IMR-90 (cell line): ENCODE measurements at regions not wholly inside any gene's neighbourhood (a gene's known extent, or its start where the extent isn't known, plus 50 kb on each side); places are given as distances from the start of the nearest gene placed in this dataset.

Source experiments
- ATAC-seq: fragments of 200-7000 bp; cut with Tn5 transposase; 2 replicates; pipeline ENCODE4 v1.9.1; 2020; ENCODE audit warnings: low read depth, mild to moderate bottlenecking, moderate library complexity
- BruUV-seq: library from RNA; stranded (reverse); fragments of 400-500 nt; replicated peaks from 2 replicates; lab custom pipeline; 2021; lab: Mats Ljungman, UMichigan
- CTCF ChIA-PET: fragments of 300-600 bp; formaldehyde crosslinking; extraction: SDS; loops from one replicate; lab custom pipeline; 2021; ENCODE audit warnings: antibody characterized with exemption; lab: Yijun Ruan, JAX
- POLR2A ChIA-PET: fragments of 300-600 bp; sonication (Branson Sonifier 250); formaldehyde crosslinking; loops from one replicate; lab custom pipeline; 2022; ENCODE audit warnings: antibody characterized with exemption; ENCODE audit not compliant: unreplicated experiment; lab: Charles Lee
- DNase-seq: peaks from one replicate; pipeline ENCODE4 v3.0.0; 2013
- H2AFZ ChIP-seq: replicated peaks from 2 replicates; pipeline ENCODE3; 2013; ENCODE audit warnings: low read length, mild to moderate bottlenecking; ENCODE audit not compliant: poor library complexity
- H2AK5ac ChIP-seq: 2 replicates; pipeline ENCODE4 v1.6.1; 2013; ENCODE audit warnings: low read depth, low read length, inconsistent platforms
- H2AK9ac ChIP-seq: replicated peaks from 2 replicates; pipeline ENCODE3; 2013; ENCODE audit warnings: mild to moderate bottlenecking, low read depth, low read length, moderate library complexity; ENCODE audit not compliant: poor library complexity
- H2BK120ac ChIP-seq: 2 replicates; pipeline ENCODE4 v1.6.1; 2013; ENCODE audit warnings: low read depth, low read length, inconsistent platforms
- H2BK15ac ChIP-seq: 3 replicates; pipeline ENCODE4 v1.6.1; 2013; ENCODE audit warnings: low read depth, low read length, inconsistent platforms
- H2BK20ac ChIP-seq: 2 replicates; pipeline ENCODE4 v1.6.1; 2013; ENCODE audit warnings: low read depth, mild to moderate bottlenecking, inconsistent platforms, low read length, moderate library complexity
- H2BK5ac ChIP-seq: 2 replicates; pipeline ENCODE4 v1.6.1; 2013; ENCODE audit warnings: mild to moderate bottlenecking, low read depth, low read length, inconsistent platforms; ENCODE audit not compliant: poor library complexity, severe bottlenecking
- H3K14ac ChIP-seq: replicated peaks from 2 replicates; pipeline ENCODE4 v1.6.1; 2013; ENCODE audit warnings: low read depth, low read length, inconsistent platforms
- H3K18ac ChIP-seq: 2 replicates; pipeline ENCODE4 v1.6.1; 2013; ENCODE audit warnings: low read depth, low read length, control low read depth
- H3K23ac ChIP-seq: 2 replicates; pipeline ENCODE4 v1.6.1; 2013; ENCODE audit warnings: low read depth, low read length, inconsistent platforms
- H3K27ac ChIP-seq: 2 replicates; pipeline ENCODE4 v1.5.1; 2013; ENCODE audit warnings: mild to moderate bottlenecking, control low read depth, low read length; ENCODE audit not compliant: insufficient read depth
- H3K27me3 ChIP-seq: 2 replicates; pipeline ENCODE4 v1.6.1; 2013; ENCODE audit warnings: low read length; ENCODE audit not compliant: control insufficient read depth, insufficient read depth
- H3K36me3 ChIP-seq: 2 replicates; pipeline ENCODE4 v1.6.1; 2013; ENCODE audit warnings: low read length, mixed read lengths; ENCODE audit not compliant: control insufficient read depth, insufficient read depth
- H3K4ac ChIP-seq: 2 replicates; pipeline ENCODE4 v1.6.1; 2013; ENCODE audit warnings: low read depth, low read length, inconsistent platforms
- H3K4me1 ChIP-seq: 2 replicates; pipeline ENCODE4 v1.6.1; 2013; ENCODE audit warnings: low read length, mixed read lengths; ENCODE audit not compliant: control insufficient read depth, insufficient read depth
- H3K4me2 ChIP-seq: 2 replicates; pipeline ENCODE4 v1.6.1; 2013; ENCODE audit warnings: low read depth, mild to moderate bottlenecking, control low read depth, low read length, moderate library complexity
- H3K4me3 ChIP-seq: 2 replicates; pipeline ENCODE4 v1.5.1; 2013; ENCODE audit warnings: low read depth, mild to moderate bottlenecking, control low read depth, low read length, moderate library complexity; ENCODE audit not compliant: insufficient read depth
- H3K56ac ChIP-seq: 2 replicates; pipeline ENCODE4 v1.6.1; 2013; ENCODE audit warnings: low read length, inconsistent platforms; ENCODE audit not compliant: insufficient read depth; ENCODE audit errors: extremely low read depth
- H3K79me1 ChIP-seq, 2 experiments: 2 replicates each; pipeline ENCODE4 v1.6.1; 2013; ENCODE audit warnings: low read length in 2 of 2, inconsistent platforms in 1 of 2, low read depth in 1 of 2
- H3K9ac ChIP-seq: 2 replicates; pipeline ENCODE4 v1.6.1; 2013; ENCODE audit warnings: low read depth, low read length, control low read depth
- H3K9me1 ChIP-seq: 2 replicates; pipeline ENCODE4 v1.6.1; 2013; ENCODE audit warnings: low read length, inconsistent platforms; ENCODE audit not compliant: insufficient read depth
- H3K9me3 ChIP-seq: 2 replicates; pipeline ENCODE4 v1.6.1; 2013; ENCODE audit warnings: low read length; ENCODE audit not compliant: control insufficient read depth, insufficient read depth
- H4K20me1 ChIP-seq: 2 replicates; pipeline ENCODE4 v1.6.1; 2013; ENCODE audit warnings: low read length, inconsistent platforms; ENCODE audit not compliant: insufficient read depth
- H4K5ac ChIP-seq: 2 replicates; pipeline ENCODE4 v1.6.1; 2013; ENCODE audit warnings: mild to moderate bottlenecking, low read depth, low read length, control low read depth
- H4K8ac ChIP-seq, 2 experiments: 2 replicates each; pipeline ENCODE4 v1.6.1; 2013; ENCODE audit warnings: low read depth in 2 of 2, low read length in 2 of 2, control low read depth in 1 of 2, inconsistent platforms in 1 of 2
- H4K91ac ChIP-seq: 2 replicates; pipeline ENCODE4 v1.6.1; 2013; ENCODE audit warnings: low read depth, low read length, inconsistent platforms; ENCODE audit not compliant: insufficient read depth
- CHD1 ChIP-seq: IDR thresholded peaks from 2 replicates; pipeline ENCODE4 v1.6.1; 2012; ENCODE audit warnings: low read depth, low read length, improper control_type of control experiment
- NFE2L2 ChIP-seq: fragments of 150-350 bp; IDR thresholded peaks from 2 replicates; pipeline ENCODE4 v1.6.1; 2016; ENCODE audit warnings: low read depth, mild to moderate bottlenecking, low read length
- RCOR1 ChIP-seq: IDR thresholded peaks from 2 replicates; pipeline ENCODE4 v1.6.1; 2012; ENCODE audit warnings: mild to moderate bottlenecking, low read length, improper control_type of control experiment; ENCODE audit not compliant: insufficient replicate concordance
- RFX5 ChIP-seq: IDR thresholded peaks from 2 replicates; pipeline ENCODE4 v1.8.0; 2012; ENCODE audit warnings: low read depth, mild to moderate bottlenecking, low read length, moderate library complexity
- WGBS, 2 experiments: methylation state at CpG; one replicate each; pipeline versions ENCODE4 v1.1.5 to v1.1.7; 2013; ENCODE audit warnings: missing lambda C conversion rate in 2 of 2; ENCODE audit not compliant: insufficient read length in 1 of 2; ENCODE audit errors: extremely low coverage in 2 of 2; 5-methylcytosine and 5-hydroxymethylcytosine counted together
- dilution Hi-C: fragments of 300-500 bp; cut with HindIII; formaldehyde crosslinking; loops from one replicate; pipeline ENCODE4 v1.14.3; 2018; ENCODE audit warnings: low sequenced_read_pairs; ENCODE audit not compliant: unreplicated experiment
- in situ Hi-C: fragments of 300-500 bp; cut with MboI; formaldehyde crosslinking; loops from 3 replicates; pipeline ENCODE4 v1.14.3; 2019; ENCODE audit warnings: low sequenced_read_pairs, inconsistent platforms, mixed read lengths
- intact Hi-C: fragments of 100-400 bp; cut with micrococcal nuclease; formaldehyde crosslinking; loops from 2 replicates; pipeline ENCODE4 v1.10.0; 2022
- TF ChIP-seq, protein P1 (sequence below): conservative IDR thresholded peaks from 2 replicates; pipeline ENCODE4 v1.5.1; 2012; ENCODE audit warnings: mild to moderate bottlenecking, low read depth, low read length, improper control_type of control experiment

- Histone ChIP-seq H4K8ac (no peak overlapping the region), H3K9me1 (no peaks in the 10 kb centered on the region), H3K4ac (no peak overlapping the region), H3K4me3 (no peak overlapping the region), H3K18ac (no peak overlapping the region), H2BK120ac (no peak overlapping the region), H2BK20ac (no peak overlapping the region), H3K14ac (no peak overlapping the region), H3K4me1 (no peaks in the 10 kb centered on the region), H3K36me3 (no peaks in the 10 kb centered on the region), H3K9ac (no peak overlapping the region), H2BK15ac (no peak overlapping the region), H3K4me2 (no peak overlapping the region), H2AFZ (no peak overlapping the region), H3K27ac (no peak overlapping the region), H3K79me1 (no peaks in the 10 kb centered on the region), H4K20me1 (no peaks in the 10 kb centered on the region), H3K23ac (no peak overlapping the region), H4K91ac (no peak overlapping the region), H2AK5ac (no peak overlapping the region), H2BK5ac (no peak overlapping the region), H3K56ac (no peak overlapping the region), H4K5ac (no peak overlapping the region), H3K9me3 (no peaks in the 10 kb centered on the region), H2AK9ac (no peak overlapping the region), H3K27me3 (no peaks in the 10 kb centered on the region)
- DNase-seq: no peak
- TF ChIP-seq RCOR1 (no peak), CHD1 (no peak), RFX5 (no peak), NFE2L2 (no peak)
- TF ChIP-seq, protein P1, sequence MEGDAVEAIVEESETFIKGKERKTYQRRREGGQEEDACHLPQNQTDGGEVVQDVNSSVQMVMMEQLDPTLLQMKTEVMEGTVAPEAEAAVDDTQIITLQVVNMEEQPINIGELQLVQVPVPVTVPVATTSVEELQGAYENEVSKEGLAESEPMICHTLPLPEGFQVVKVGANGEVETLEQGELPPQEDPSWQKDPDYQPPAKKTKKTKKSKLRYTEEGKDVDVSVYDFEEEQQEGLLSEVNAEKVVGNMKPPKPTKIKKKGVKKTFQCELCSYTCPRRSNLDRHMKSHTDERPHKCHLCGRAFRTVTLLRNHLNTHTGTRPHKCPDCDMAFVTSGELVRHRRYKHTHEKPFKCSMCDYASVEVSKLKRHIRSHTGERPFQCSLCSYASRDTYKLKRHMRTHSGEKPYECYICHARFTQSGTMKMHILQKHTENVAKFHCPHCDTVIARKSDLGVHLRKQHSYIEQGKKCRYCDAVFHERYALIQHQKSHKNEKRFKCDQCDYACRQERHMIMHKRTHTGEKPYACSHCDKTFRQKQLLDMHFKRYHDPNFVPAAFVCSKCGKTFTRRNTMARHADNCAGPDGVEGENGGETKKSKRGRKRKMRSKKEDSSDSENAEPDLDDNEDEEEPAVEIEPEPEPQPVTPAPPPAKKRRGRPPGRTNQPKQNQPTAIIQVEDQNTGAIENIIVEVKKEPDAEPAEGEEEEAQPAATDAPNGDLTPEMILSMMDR: no peak
- no CpG with 5 or more reads among the region's 1 CpG for WGBS, 2 experiments
- in situ Hi-C loops: no loop called here
- ChIA-PET POLR2A (no interaction called here), CTCF (interaction anchor here (1.0 kb wide), 1 partner anchor 1784 kb away, joined by 5 read pairs; no protein-coding TSS in a partner anchor)
- no peak for ATAC-seq
- no TSS peak for BruUV-seq
- intact Hi-C loops: no loop called here
- dilution Hi-C loops: no loop called here
Measured at GRCh38 chr1:57621776-57622175, 197.9 kb upstream of the DAB1 start.
